ENCODE measurements at regions not wholly inside any gene's neighbourhood (a gene's known extent, or its start where the extent isn't known, plus 50 kb on each side); places are given as distances from the start of the nearest gene placed in this dataset.

- TF ChIP-seq CTCF (IDR thresholded peaks at IDR 0.05) (no peak), POLR2A (IDR thresholded peaks at IDR 0.05) (no peak)
These were observed 303.5 kb downstream of the CDCA7 start for GRCh38 chr2:173657996-173658717.
